Ovary (tissue), 3 donors: ENCODE measurements at regions not wholly inside any gene's neighbourhood (a gene's known extent, or its start where the extent isn't known, plus 50 kb on each side); places are given as distances from the start of the nearest gene placed in this dataset.

Experiments used
- POLR2A ChIP-seq: fragments of 450-650 bp; IDR thresholded peaks from one replicate; pipeline ENCODE4 v1.6.1; 2017; ENCODE audit warnings: antibody characterized with exemption, mild to moderate bottlenecking, moderate library complexity
- TF ChIP-seq, protein P1 (sequence below), 3 donors: fragments of 450-650 bp in 2 of 3; fragments of 200-600 bp in 1 of 3; IDR thresholded peaks; one replicate each; pipeline versions ENCODE4 v1.5.1 to v1.8.0; 2016 to 2022; ENCODE audit warnings: antibody characterized with exemption in 3 of 3, mild to moderate bottlenecking in 1 of 3
- donor health status: DM: no; HTN: no; CAD: no.

DNA sequence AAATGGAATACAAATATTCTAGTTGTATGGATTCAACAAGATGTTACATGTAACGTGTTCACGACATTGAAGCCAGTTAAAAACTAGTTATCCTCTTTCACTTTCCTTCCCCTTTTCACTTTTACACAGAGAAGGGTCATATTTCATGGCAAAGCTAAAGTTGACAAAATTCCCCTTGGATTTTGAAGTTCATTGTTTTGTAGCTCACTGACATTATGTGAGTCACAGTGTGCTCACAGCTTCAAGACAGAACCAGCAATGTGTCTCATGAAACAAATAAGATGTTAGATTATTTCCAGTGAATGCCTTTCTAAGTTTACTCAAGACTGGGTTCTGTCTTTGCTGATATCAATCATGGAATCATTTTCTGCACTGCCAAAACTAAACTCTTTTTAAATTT is 535.5 kb upstream of the GRIN3A start:
- TF ChIP-seq POLR2A, result no peak
- TF ChIP-seq, protein P1, sequence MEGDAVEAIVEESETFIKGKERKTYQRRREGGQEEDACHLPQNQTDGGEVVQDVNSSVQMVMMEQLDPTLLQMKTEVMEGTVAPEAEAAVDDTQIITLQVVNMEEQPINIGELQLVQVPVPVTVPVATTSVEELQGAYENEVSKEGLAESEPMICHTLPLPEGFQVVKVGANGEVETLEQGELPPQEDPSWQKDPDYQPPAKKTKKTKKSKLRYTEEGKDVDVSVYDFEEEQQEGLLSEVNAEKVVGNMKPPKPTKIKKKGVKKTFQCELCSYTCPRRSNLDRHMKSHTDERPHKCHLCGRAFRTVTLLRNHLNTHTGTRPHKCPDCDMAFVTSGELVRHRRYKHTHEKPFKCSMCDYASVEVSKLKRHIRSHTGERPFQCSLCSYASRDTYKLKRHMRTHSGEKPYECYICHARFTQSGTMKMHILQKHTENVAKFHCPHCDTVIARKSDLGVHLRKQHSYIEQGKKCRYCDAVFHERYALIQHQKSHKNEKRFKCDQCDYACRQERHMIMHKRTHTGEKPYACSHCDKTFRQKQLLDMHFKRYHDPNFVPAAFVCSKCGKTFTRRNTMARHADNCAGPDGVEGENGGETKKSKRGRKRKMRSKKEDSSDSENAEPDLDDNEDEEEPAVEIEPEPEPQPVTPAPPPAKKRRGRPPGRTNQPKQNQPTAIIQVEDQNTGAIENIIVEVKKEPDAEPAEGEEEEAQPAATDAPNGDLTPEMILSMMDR (IDR thresholded peaks at IDR 0.05), result no peak
